ENCODE measurements at regions not wholly inside any gene's neighbourhood (a gene's known extent, or its start where the extent isn't known, plus 50 kb on each side); places are given as distances from the start of the nearest gene placed in this dataset.

- no peak for DNase-seq (ENCODE audit: low spot score)
- no peaks in the 10 kb centered on the region for H3K36me3 ChIP-seq (ENCODE audit: insufficient read depth, low read length)
- no peak overlapping the region for H3K4me3 ChIP-seq (ENCODE audit: low read depth, low read length, poor library complexity, severe bottlenecking)
- H3K4me2 ChIP-seq (ENCODE audit: low read length): no peak overlapping the region
- no peak overlapping the region for H3K27ac ChIP-seq (ENCODE audit: low read depth, low read length, poor library complexity, severe bottlenecking)
- CTCF ChIA-PET (ENCODE audit: unreplicated experiment): no interaction called here
- no peaks in the 10 kb centered on the region for H3K9me2 ChIP-seq (ENCODE audit: insufficient read depth, low read length)
- no peaks in the 10 kb centered on the region for H3K79me2 ChIP-seq (ENCODE audit: insufficient read depth, low read depth, low read length)
- no peaks in the 10 kb centered on the region for H4K20me1 ChIP-seq (ENCODE audit: insufficient read depth, low read length)
- POLR2A ChIA-PET: no interaction called here
- BruUV-seq (replicated peaks): no TSS peak
- H3K4me1 ChIP-seq (ENCODE audit: insufficient read depth, low read length, poor library complexity, severe bottlenecking): peaks cover 13% of the 10 kb centered on the region
- intact Hi-C loops (cut with micrococcal nuclease; ENCODE audit: unreplicated experiment): no loop called here
- no peaks in the 10 kb centered on the region for H3K9me3 ChIP-seq (ENCODE audit: low read length)
- TF ChIP-seq CTCF (conservative IDR thresholded peaks at IDR 0.05; ENCODE audit: low read length): no peak
- no peak for TF ChIP-seq EZH2phosphoT487 (IDR thresholded peaks at IDR 0.05; ENCODE audit: borderline replicate concordance, low read depth, low read length)
- no peak overlapping the region for H2AFZ ChIP-seq (ENCODE audit: low read length)
Observed at GRCh38 chr6:71481011-71481410, 192.4 kb downstream of the OGFRL1 start.

- Histone ChIP-seq H3K36me3 (ENCODE audit: insufficient read depth, low read length) (no peaks in the 10 kb centered on the region), H3K4me2 (ENCODE audit: low read length) (no peak overlapping the region), H3K27ac (ENCODE audit: low read depth, low read length, poor library complexity, severe bottlenecking) (no peak overlapping the region), H2AFZ (ENCODE audit: low read length) (no peak overlapping the region), H3K4me3 (ENCODE audit: low read depth, low read length, poor library complexity, severe bottlenecking) (no peak overlapping the region), H4K20me1 (ENCODE audit: insufficient read depth, low read length) (no peaks in the 10 kb centered on the region), H3K4me1 (ENCODE audit: insufficient read depth, low read length, poor library complexity, severe bottlenecking) (peaks cover 16% of the 10 kb centered on the region), H3K9me2 (ENCODE audit: insufficient read depth, low read length) (no peaks in the 10 kb centered on the region), H3K9me3 (ENCODE audit: low read length) (no peaks in the 10 kb centered on the region), H3K79me2 (ENCODE audit: insufficient read depth, low read depth, low read length) (no peaks in the 10 kb centered on the region)
- no peak for DNase-seq (ENCODE audit: low spot score)
- intact Hi-C loops (cut with micrococcal nuclease; ENCODE audit: unreplicated experiment): no loop called here
- no peak for TF ChIP-seq EZH2phosphoT487 (IDR thresholded peaks at IDR 0.05; ENCODE audit: borderline replicate concordance, low read depth, low read length)
- no TSS peak for BruUV-seq (replicated peaks)
- ChIA-PET CTCF (ENCODE audit: unreplicated experiment) (no interaction called here), POLR2A (no interaction called here)
Observed at GRCh38 chr6:71481801-71482200, 193.2 kb downstream of the OGFRL1 start.

- TF ChIP-seq EZH2phosphoT487 (IDR thresholded peaks at IDR 0.05; ENCODE audit: borderline replicate concordance, low read depth, low read length) (no peak), CTCF (conservative IDR thresholded peaks at IDR 0.05; ENCODE audit: low read length) (peak; percentile 47)
- H3K79me2 ChIP-seq (ENCODE audit: insufficient read depth, low read depth, low read length): no peaks in the 10 kb centered on the region
- H4K20me1 ChIP-seq (ENCODE audit: insufficient read depth, low read length): no peaks in the 10 kb centered on the region
- BruUV-seq (replicated peaks): no TSS peak
- no peak overlapping the region for H3K4me3 ChIP-seq (ENCODE audit: low read depth, low read length, poor library complexity, severe bottlenecking)
- H3K4me1 ChIP-seq (ENCODE audit: insufficient read depth, low read length, poor library complexity, severe bottlenecking): peaks cover 22% of the 10 kb centered on the region
- DNase-seq (ENCODE audit: low spot score): no peak
- ChIA-PET CTCF (ENCODE audit: unreplicated experiment) (no interaction called here), POLR2A (no interaction called here)
- H3K4me2 ChIP-seq (ENCODE audit: low read length): no peak overlapping the region
- H3K9me2 ChIP-seq (ENCODE audit: insufficient read depth, low read length): no peaks in the 10 kb centered on the region
- intact Hi-C loops (cut with micrococcal nuclease; ENCODE audit: unreplicated experiment): no loop called here
- no peaks in the 10 kb centered on the region for H3K9me3 ChIP-seq (ENCODE audit: low read length)
- peak overlapping the region; percentile 31; the same call in 1 of the 2 replicates for H2AFZ ChIP-seq (ENCODE audit: low read length)
- H3K36me3 ChIP-seq (ENCODE audit: insufficient read depth, low read length): no peaks in the 10 kb centered on the region
- H3K27ac ChIP-seq (ENCODE audit: low read depth, low read length, poor library complexity, severe bottlenecking): no peak overlapping the region
Observed at GRCh38 chr6:71482742-71483141, 194.1 kb downstream of the OGFRL1 start.
